H1 (cell line): ENCODE measurements at regions not wholly inside any gene's neighbourhood (a gene's known extent, or its start where the extent isn't known, plus 50 kb on each side); places are given as distances from the start of the nearest gene placed in this dataset.

ENCODE experiments used
- RXRA ChIP-seq: IDR thresholded peaks from 2 replicates; pipeline ENCODE4 v1.6.1; 2011; ENCODE audit warnings: low read depth, mild to moderate bottlenecking, low read length, moderate library complexity; ENCODE audit not compliant: insufficient read depth
- TCF12 ChIP-seq: IDR thresholded peaks from 2 replicates; pipeline ENCODE4 v1.6.1; 2011; ENCODE audit warnings: low read depth, mild to moderate bottlenecking, low read length
- TF ChIP-seq, protein P1 (sequence below), 3 experiments: IDR thresholded peaks; 1 replicate in 2 of 3; 2 replicates in 1 of 3; pipeline versions ENCODE4 v1.5.1 to v1.6.1; 2011; ENCODE audit warnings: low read length in 3 of 3, mild to moderate bottlenecking in 3 of 3, inconsistent platforms in 2 of 3, low read depth in 1 of 3, moderate library complexity in 1 of 3; ENCODE audit not compliant: insufficient read depth in 1 of 3; ENCODE audit errors: control extremely low read depth in 1 of 3

DNA sequence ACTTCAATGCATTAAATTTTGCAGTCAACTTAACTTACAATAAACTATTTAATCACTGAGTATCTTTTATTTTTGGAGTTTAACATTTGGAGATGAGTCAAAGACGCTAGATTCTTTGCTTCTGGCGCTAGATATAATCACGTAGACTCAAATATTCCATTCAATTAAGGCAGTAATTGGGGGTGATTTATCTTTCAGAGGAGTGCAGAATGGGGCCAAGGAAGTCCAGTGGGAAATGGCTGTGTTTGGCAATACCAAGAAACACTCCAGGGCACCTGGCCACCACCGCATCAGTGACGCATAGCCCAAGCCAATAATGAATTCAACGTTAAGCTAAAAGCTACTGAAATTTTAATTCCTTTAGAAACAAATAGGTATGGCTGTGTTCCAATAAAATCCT is 81.2 kb downstream of the PHAX start:
- TF ChIP-seq TCF12 = no peak
- TF ChIP-seq, protein P1, sequence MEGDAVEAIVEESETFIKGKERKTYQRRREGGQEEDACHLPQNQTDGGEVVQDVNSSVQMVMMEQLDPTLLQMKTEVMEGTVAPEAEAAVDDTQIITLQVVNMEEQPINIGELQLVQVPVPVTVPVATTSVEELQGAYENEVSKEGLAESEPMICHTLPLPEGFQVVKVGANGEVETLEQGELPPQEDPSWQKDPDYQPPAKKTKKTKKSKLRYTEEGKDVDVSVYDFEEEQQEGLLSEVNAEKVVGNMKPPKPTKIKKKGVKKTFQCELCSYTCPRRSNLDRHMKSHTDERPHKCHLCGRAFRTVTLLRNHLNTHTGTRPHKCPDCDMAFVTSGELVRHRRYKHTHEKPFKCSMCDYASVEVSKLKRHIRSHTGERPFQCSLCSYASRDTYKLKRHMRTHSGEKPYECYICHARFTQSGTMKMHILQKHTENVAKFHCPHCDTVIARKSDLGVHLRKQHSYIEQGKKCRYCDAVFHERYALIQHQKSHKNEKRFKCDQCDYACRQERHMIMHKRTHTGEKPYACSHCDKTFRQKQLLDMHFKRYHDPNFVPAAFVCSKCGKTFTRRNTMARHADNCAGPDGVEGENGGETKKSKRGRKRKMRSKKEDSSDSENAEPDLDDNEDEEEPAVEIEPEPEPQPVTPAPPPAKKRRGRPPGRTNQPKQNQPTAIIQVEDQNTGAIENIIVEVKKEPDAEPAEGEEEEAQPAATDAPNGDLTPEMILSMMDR (IDR thresholded peaks at IDR 0.05; ENCODE audit: control extremely low read depth in 1 of 3, insufficient read depth in 1 of 3, low read depth in 1 of 3, low read length in 3 of 3) = no peak
- no peak for TF ChIP-seq RXRA
